HG03108 (cell line): ENCODE measurements at regions not wholly inside any gene's neighbourhood (a gene's known extent, or its start where the extent isn't known, plus 50 kb on each side); places are given as distances from the start of the nearest gene placed in this dataset.
"Not testable (repeated sequence)": the region's sequence is repeated elsewhere in the genome, so short reads cannot be mapped to it uniquely, and the experiment has no call there.

ENCODE experiments used
- ATAC-seq: cut with Tn5 transposase; IDR thresholded peaks from one replicate; pipeline ENCODE4 v1.9.1; 2021; ENCODE audit warnings: moderate library complexity; ENCODE audit not compliant: unreplicated experiment

GRCh38 chr14:101294136-101294535 lies 267.2 kb upstream of the DIO3 start:
- ATAC-seq: no peak

DNA sequence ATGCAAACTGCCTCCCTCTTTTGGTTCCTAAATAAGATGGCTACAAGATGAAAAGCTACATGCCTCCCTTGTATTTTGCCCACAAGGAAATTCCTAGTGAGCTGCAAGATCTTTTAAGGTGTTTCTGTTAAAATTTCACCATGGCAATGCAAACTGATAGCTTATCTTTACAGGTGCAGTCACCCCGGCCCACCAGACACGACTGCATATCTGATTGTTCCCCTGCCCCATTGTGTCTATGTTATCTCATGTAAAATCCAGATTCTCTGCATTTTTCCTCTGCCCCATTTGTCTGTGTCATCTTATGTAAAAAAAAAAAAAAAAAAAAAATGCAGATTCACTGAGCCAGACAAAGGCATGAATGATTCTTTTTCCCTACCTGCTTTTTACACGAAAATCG lies 261.5 kb upstream of the DIO3 start:
- not testable (repeated sequence) for ATAC-seq

GRCh38 chr14:101301011-101301410 lies 260.3 kb upstream of the DIO3 start:
- ATAC-seq: no peak

DNA sequence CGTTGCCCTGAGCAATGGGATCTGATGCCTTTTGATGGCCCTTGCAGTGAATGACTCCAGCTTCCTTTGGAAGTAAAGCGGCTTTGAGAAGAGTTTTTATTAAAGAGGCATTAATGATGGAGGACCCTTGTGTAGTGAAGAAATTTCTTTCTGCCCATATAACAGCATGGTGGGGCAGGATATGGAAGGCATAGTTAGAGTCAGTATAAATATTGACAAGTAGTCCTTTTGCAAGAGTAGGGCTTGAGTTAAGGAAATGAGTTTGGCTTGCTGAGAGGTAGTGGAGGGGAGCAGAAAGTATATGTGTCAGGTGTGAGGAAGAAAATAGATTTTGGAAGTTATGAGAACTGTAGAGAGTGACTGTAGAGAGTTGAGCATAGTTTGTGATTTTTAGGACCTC lies 254.1 kb upstream of the DIO3 start:
- not testable (repeated sequence) for ATAC-seq

DNA sequence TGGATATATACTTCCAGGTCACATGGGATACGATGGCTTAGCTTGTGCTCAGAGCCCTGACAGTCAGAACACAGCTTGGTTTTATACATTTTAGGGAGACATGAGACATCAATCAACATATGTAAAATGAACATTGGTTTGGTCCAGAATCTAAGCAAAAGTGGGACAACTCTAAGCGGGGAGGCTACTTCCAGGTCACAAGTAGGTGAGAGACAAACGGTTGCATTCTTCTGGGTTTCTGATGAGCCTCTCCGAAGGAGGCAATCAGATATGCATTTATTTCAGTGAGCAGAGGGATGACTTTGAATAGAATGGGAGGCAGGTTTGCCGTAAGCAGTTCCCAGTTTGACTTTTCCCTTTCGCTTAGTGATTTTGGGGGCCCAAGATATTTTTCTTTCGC lies 250.1 kb upstream of the DIO3 start:
- ATAC-seq: not testable (repeated sequence)

- ATAC-seq: no peak
These were observed 248.0 kb upstream of the DIO3 start for GRCh38 chr14:101313268-101313667.

GRCh38 chr14:101315802-101316296 lies 245.4 kb upstream of the DIO3 start:
- ATAC-seq: no peak

DNA sequence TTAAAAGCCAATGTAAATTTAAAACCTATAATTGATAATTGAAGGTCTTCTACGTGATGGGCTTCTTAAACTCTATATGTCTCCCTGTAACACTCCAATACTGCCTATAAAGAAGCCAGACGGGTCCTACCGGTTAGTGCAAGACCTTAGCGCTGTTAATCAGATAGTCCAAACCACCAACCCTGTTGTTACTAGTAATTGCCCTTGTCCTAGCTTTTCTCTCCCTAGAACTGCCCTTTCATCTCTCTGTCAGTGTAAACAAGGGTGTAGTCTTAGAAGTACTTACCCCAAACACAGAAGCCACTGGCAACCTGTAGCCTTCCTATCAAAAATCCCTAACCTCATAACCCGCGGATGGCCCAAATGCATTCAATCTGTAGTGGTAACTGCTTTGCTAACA lies 243.0 kb upstream of the DIO3 start:
- no peak for ATAC-seq

GRCh38 chr14:101320396-101320795 lies 240.9 kb upstream of the DIO3 start:
- no peak for ATAC-seq

DNA sequence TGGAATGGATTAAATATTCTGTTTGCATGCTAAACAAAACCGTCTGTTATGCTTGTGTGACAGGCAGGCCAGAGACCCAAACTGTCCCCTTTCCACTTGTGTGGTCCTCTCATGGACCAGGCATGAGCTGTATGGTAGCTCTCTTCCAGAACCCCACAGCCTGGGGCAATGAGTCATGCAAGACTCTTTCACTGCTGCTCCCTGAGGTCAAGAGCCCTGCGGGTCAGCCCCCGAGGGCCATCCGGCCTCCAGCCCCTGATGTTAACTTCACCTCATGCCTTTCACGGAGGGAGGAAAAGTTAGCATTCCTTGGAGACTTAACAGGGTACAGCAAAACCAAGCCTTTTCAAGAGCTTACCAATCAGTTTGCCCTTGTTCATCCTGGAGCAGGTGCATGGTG lies 239.1 kb upstream of the DIO3 start:
- no peak for ATAC-seq

GRCh38 chr14:101323111-101323510 lies 238.2 kb upstream of the DIO3 start:
- ATAC-seq: no peak

- ATAC-seq: not testable (repeated sequence)
These were observed 237.6 kb upstream of the DIO3 start for GRCh38 chr14:101323614-101324235.

- no peak for ATAC-seq
These were observed 236.0 kb upstream of the DIO3 start for GRCh38 chr14:101325319-101325718.

- ATAC-seq: no peak
These were observed 232.8 kb upstream of the DIO3 start for GRCh38 chr14:101328412-101329028.

DNA sequence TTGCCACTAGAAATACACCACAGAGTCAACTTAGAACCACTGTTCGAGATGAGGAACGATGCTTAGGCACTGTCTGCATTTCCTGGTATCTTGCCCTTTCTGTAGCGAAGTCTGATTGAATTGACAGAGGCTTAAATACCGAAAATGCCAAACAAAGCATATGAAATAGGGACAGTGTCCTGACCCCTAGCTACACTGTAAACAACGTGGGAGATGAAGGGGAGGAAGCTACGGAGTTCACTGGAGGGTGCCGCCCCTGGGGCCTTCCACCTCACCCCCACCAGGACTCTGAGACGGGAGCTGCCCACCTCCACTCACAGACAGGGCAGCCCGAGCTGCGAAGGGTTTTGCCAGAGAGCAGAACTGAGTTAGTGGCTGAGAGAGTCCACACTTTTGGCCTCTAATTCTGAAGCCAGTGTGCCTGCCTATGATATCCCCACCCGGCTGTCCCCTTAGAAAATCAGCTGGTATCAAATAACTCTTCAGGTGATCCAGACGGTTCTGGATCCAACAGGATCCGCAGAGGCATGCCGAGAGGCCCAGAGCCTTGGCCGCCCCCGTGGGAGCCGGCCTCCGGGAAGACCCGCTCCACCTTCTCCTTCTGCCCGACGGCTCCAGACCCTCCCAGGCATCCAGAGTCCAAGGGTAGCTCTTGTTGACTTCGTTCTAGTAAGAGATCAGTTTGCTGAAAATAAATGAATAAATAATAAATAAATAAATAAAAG lies 230.7 kb upstream of the DIO3 start:
- no peak for ATAC-seq

DNA sequence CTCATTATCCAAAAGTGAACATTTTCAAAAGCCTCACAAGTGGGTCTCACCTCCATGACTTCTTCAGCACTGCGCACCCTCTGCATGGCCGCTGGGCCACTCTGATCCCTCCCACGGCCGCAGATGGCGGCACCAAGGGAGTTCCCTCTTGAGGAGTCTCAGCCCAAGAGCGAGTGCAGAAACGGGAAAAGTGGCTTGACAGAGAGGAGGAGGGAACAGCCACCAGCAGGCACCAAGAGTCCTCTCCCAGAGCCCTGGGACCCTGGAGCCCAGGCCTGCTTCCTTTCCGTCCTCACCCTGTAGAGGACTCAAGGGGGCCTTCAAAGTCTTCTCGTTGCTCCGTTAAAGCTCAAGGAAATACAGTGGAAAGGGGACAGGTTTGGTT lies 230.2 kb upstream of the DIO3 start:
- ATAC-seq: no peak

- no peak for ATAC-seq
These were observed 229.6 kb upstream of the DIO3 start for GRCh38 chr14:101331661-101332169.

DNA sequence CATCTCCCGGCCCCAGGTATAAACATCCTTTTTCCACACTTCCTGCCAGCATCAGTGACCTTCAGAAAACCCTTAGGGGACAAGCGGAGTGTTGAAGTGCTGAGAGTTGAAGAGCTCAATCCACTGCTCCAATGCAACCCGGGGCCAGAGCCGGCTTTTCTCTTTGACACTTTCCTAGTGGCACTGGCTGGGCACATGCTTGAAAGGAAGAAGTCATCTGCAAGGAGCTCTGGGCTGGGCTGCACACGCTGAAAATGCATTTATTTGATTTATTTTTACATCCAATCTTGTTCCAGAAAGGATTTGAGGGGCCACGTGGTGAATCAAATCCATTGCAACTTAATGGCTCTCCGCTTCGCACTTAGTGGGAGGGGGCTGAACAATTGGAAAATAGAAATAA lies 229.0 kb upstream of the DIO3 start:
- ATAC-seq: no peak

DNA sequence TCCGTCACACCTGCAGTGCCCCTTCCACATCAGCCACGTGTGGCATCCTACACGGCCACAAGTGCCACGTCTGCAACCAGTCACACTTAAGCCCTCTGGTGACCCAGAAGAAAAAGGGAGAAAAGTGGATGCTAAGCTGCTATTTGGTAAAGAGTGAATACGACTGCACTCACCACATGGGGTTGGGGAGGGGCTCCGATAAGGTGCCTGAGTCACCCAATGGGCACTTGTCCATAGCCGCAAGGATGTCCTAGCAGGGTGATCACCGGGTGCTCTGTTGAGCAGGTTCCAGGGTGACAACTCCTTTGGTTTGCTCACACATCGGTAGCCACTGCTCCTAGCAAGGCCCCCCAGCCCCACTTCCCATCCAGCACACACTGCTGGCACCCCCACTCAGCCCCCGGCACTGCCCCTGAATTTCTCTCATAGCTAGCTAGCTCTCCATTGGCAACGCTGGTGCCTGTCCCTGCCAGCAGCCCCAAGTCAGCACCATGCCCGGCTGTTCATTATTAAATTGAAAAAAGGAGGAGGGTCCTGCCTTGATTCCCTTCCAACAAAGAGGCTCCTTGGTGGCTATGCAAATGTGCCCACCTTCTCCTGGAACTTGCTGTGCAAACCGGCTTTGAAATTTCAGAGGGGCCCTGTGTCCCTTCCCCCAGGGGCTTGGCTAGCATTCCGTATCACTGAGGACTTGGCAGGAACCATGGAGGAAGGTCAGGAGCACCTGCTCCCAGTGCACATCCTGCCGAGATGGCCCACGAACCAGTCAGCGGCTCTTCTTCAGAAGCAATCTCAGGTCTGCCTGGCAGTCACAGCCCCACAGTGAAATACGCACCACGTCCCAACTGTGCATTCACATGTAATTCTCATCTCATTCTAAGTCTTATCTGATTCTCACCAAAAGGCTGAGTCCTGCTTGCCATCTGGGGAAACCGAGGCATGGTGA lies 227.7 kb upstream of the DIO3 start:
- no peak for ATAC-seq

DNA sequence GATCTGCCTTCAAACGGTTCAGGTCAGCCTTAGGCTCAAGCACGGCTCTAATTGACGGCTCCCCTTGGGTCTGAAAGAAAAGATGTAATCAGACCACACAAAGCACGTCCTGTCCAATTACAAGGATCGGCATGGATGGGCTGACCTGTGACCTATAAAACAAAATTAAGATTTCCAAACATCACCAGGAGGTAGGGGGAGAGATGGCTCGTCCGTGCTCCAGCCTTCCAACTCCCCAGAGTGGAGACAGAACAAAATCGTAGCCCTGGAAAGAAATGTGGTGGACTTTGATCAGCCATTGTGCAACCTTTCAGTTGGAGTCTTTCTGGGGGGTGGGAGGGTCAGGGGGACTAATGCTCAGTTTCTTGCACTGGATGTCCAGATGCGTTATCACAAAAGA lies 226.6 kb upstream of the DIO3 start:
- ATAC-seq: no peak
